Activated T-helper 2 cell treated with anti-CD3 and anti-CD28 coated beads, Interferon-gamma antibody, Interleukin-2, Interleukin-4, amounts not matched to agents 10 μg/mL and 5 μg/mL and 100 μg/mL, durations not matched to agents 14 hours and 24 hours and 36 hours (primary cell): ENCODE measurements at regions not wholly inside any gene's neighbourhood (a gene's known extent, or its start where the extent isn't known, plus 50 kb on each side); places are given as distances from the start of the nearest gene placed in this dataset.

Experiments
- DNase-seq: peaks from one replicate; pipeline ENCODE4 v3.0.0; 2021; ENCODE audit warnings: low spot score
- H3K27ac Mint-ChIP-seq: one replicate; pipeline ENCODE4 v1.8.0; 2021; ENCODE audit warnings: mixed read lengths
- H3K27me3 Mint-ChIP-seq: one replicate; pipeline ENCODE4 v1.8.0; 2021; ENCODE audit warnings: low read depth, mixed read lengths
- H3K36me3 Mint-ChIP-seq: one replicate; pipeline ENCODE4 v1.8.0; 2021; ENCODE audit warnings: low read depth, mixed read lengths
- H3K4me1 Mint-ChIP-seq: one replicate; pipeline ENCODE4 v1.8.0; 2021; ENCODE audit warnings: low read depth, mixed read lengths
- H3K4me3 Mint-ChIP-seq: one replicate; pipeline ENCODE4 v1.8.0; 2021; ENCODE audit warnings: low read depth, mild to moderate bottlenecking, moderate library complexity, mixed read lengths
- H3K9me3 Mint-ChIP-seq: one replicate; pipeline ENCODE4 v1.8.0; 2021; ENCODE audit warnings: mixed read lengths
- intact Hi-C: fragments of 100-400 bp; cut with micrococcal nuclease; formaldehyde crosslinking; loops from one replicate; pipeline ENCODE4 v1.15.1; 2023

GRCh38 chr3:107992976-107993684 is 97.7 kb downstream of the CD47 start:
- Mint-ChIP-seq H3K4me3 (no peak overlapping the region), H3K9me3 (no peaks in the 10 kb centered on the region), H3K4me1 (peaks cover 8% of the 10 kb centered on the region), H3K36me3 (no peaks in the 10 kb centered on the region), H3K27me3 (peaks cover 12% of the 10 kb centered on the region), H3K27ac (no peak overlapping the region)
- intact Hi-C loops = no loop called here
- no peak for DNase-seq

- Mint-ChIP-seq H3K9me3 (no peaks in the 10 kb centered on the region), H3K4me3 (no peak overlapping the region), H3K27me3 (peaks cover 10% of the 10 kb centered on the region), H3K27ac (no peak overlapping the region), H3K36me3 (no peaks in the 10 kb centered on the region), H3K4me1 (peaks cover 8% of the 10 kb centered on the region)
- intact Hi-C loops = no loop called here
- DNase-seq = no peak
Observed at GRCh38 chr3:107990926-107991325, 99.9 kb downstream of the CD47 start.

GRCh38 chr3:107990433-107990832 is 100.4 kb downstream of the CD47 start:
- H3K36me3 Mint-ChIP-seq = no peaks in the 10 kb centered on the region
- H3K4me1 Mint-ChIP-seq = peaks cover 12% of the 10 kb centered on the region
- intact Hi-C loops = no loop called here
- H3K9me3 Mint-ChIP-seq = no peaks in the 10 kb centered on the region
- H3K4me3 Mint-ChIP-seq = no peak overlapping the region
- DNase-seq = no peak
- peaks cover 8% of the 10 kb centered on the region for H3K27me3 Mint-ChIP-seq
- no peak overlapping the region for H3K27ac Mint-ChIP-seq

GRCh38 chr3:107989661-107990060 is 101.2 kb downstream of the CD47 start:
- intact Hi-C loops = loop anchor here (5.0 kb wide), 1 partner anchor 62 kb away; no protein-coding TSS in a partner anchor
- H3K9me3 Mint-ChIP-seq = no peaks in the 10 kb centered on the region
- H3K27me3 Mint-ChIP-seq = peaks cover 8% of the 10 kb centered on the region
- no peak overlapping the region for H3K27ac Mint-ChIP-seq
- no peak overlapping the region for H3K4me3 Mint-ChIP-seq
- H3K36me3 Mint-ChIP-seq = no peaks in the 10 kb centered on the region
- H3K4me1 Mint-ChIP-seq = peaks cover 15% of the 10 kb centered on the region
- no peak for DNase-seq

GRCh38 chr3:107988460-107989175 is 102.2 kb downstream of the CD47 start:
- no peak for DNase-seq
- Mint-ChIP-seq H3K36me3 (no peaks in the 10 kb centered on the region), H3K27me3 (no peaks in the 10 kb centered on the region), H3K4me1 (peaks cover 15% of the 10 kb centered on the region), H3K9me3 (no peaks in the 10 kb centered on the region), H3K27ac (no peak overlapping the region), H3K4me3 (no peak overlapping the region)
- intact Hi-C loops = loop anchor here (5.0 kb wide), 1 partner anchor 61 kb away; no protein-coding TSS in a partner anchor

GRCh38 chr3:107987036-107987939 is 103.5 kb downstream of the CD47 start:
- H3K27ac Mint-ChIP-seq = no peak overlapping the region
- H3K4me1 Mint-ChIP-seq = peaks cover 15% of the 10 kb centered on the region
- no peaks in the 10 kb centered on the region for H3K36me3 Mint-ChIP-seq
- H3K9me3 Mint-ChIP-seq = no peaks in the 10 kb centered on the region
- H3K4me3 Mint-ChIP-seq = no peak overlapping the region
- intact Hi-C loops = loop anchor here (5.0 kb wide), 1 partner anchor 60 kb away; no protein-coding TSS in a partner anchor
- H3K27me3 Mint-ChIP-seq = no peaks in the 10 kb centered on the region
- no peak for DNase-seq

- Mint-ChIP-seq H3K27ac (no peak overlapping the region), H3K27me3 (no peaks in the 10 kb centered on the region), H3K36me3 (no peaks in the 10 kb centered on the region), H3K4me1 (peaks cover 15% of the 10 kb centered on the region), H3K9me3 (no peaks in the 10 kb centered on the region), H3K4me3 (no peak overlapping the region)
- no peak for DNase-seq
- intact Hi-C loops = loop anchor here (5.0 kb wide), 1 partner anchor 59 kb away; no protein-coding TSS in a partner anchor
Observed at GRCh38 chr3:107986505-107986904, 104.3 kb downstream of the CD47 start.

- H3K4me3 Mint-ChIP-seq = no peak overlapping the region
- H3K4me1 Mint-ChIP-seq = peaks cover 15% of the 10 kb centered on the region
- H3K36me3 Mint-ChIP-seq = no peaks in the 10 kb centered on the region
- H3K27ac Mint-ChIP-seq = peak overlapping the region; percentile 68
- intact Hi-C loops = loop anchor here (5.0 kb wide), 1 partner anchor 58 kb away; no protein-coding TSS in a partner anchor
- no peaks in the 10 kb centered on the region for H3K27me3 Mint-ChIP-seq
- no peaks in the 10 kb centered on the region for H3K9me3 Mint-ChIP-seq
- peak; percentile 12 for DNase-seq
Observed at GRCh38 chr3:107985496-107985895, 105.3 kb downstream of the CD47 start.

- H3K27ac Mint-ChIP-seq = no peak overlapping the region
- H3K4me1 Mint-ChIP-seq = peaks cover 24% of the 10 kb centered on the region
- intact Hi-C loops = no loop called here
- no peaks in the 10 kb centered on the region for H3K9me3 Mint-ChIP-seq
- no peaks in the 10 kb centered on the region for H3K36me3 Mint-ChIP-seq
- no peaks in the 10 kb centered on the region for H3K27me3 Mint-ChIP-seq
- H3K4me3 Mint-ChIP-seq = no peak overlapping the region
- no peak for DNase-seq
Observed at GRCh38 chr3:107983247-107983646, 107.6 kb downstream of the CD47 start.

- Mint-ChIP-seq H3K4me3 (no peak overlapping the region), H3K27me3 (no peaks in the 10 kb centered on the region), H3K36me3 (no peaks in the 10 kb centered on the region), H3K9me3 (no peaks in the 10 kb centered on the region), H3K27ac (no peak overlapping the region), H3K4me1 (peaks cover 28% of the 10 kb centered on the region)
- intact Hi-C loops = no loop called here
- DNase-seq = no peak
Observed at GRCh38 chr3:107982165-107982564, 108.7 kb downstream of the CD47 start.

- intact Hi-C loops = no loop called here
- Mint-ChIP-seq H3K27me3 (no peaks in the 10 kb centered on the region), H3K4me1 (peaks cover 31% of the 10 kb centered on the region)
Observed at GRCh38 chr3:107981471-107982111, 109.2 kb downstream of the CD47 start.

GRCh38 chr3:107979538-107979937 is 111.3 kb downstream of the CD47 start:
- Mint-ChIP-seq H3K27me3 (no peaks in the 10 kb centered on the region), H3K36me3 (no peaks in the 10 kb centered on the region), H3K27ac (no peak overlapping the region), H3K9me3 (no peaks in the 10 kb centered on the region), H3K4me1 (peaks cover 34% of the 10 kb centered on the region), H3K4me3 (no peak overlapping the region)
- no peak for DNase-seq
- intact Hi-C loops = no loop called here

More at GRCh38 chr3:107981471-107982111, 109.2 kb downstream of the CD47 start:
- no peaks in the 10 kb centered on the region for H3K9me3 Mint-ChIP-seq
- no peak overlapping the region for H3K27ac Mint-ChIP-seq
- DNase-seq = no peak
- H3K4me3 Mint-ChIP-seq = no peak overlapping the region
- H3K36me3 Mint-ChIP-seq = no peaks in the 10 kb centered on the region
